RKO (cell line): ENCODE measurements at regions not wholly inside any gene's neighbourhood (a gene's known extent, or its start where the extent isn't known, plus 50 kb on each side); places are given as distances from the start of the nearest gene placed in this dataset.

Source experiments
- DNase-seq: peaks from one replicate; pipeline ENCODE4 v3.0.0-alpha.2; 2016; ENCODE audit warnings: low spot score

DNA sequence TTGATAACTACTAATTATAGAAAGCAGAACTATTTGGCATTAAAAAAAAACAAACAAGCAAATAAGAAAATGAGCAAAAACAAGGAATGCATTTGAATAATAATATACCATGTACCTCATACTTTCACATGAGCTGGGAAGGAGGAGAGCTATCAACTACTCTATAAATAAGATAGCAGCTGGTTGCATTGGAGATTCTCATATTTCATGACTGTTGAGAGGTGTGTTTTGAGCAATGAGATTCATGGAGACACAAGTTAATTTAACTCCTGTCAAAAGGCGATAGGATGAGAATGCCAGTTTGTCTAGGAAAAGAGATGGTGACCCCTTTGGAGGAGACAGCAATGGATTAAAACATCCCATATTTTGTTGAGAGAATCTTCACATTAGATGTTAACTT, 348.8 kb upstream of the SPTLC3 start:
- DNase-seq: no peak

DNA sequence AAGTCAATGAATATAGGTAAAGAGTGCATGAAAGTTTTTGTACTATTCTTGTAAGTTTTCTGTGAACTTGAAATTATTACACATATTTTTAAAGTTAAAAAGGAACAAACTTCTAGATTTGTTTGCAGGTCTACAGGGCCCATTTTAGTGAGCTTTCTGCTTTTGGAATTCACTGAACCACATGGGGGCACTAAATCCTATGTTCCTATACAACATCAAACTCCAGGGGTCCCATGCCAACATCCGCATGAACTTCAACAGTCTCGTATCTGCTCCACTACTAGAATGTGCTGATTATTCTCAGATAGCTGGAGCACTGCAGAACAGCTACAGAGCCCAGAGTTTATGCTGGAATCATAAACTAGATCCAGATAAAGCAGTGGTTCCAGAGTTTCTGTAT, 347.9 kb upstream of the SPTLC3 start:
- DNase-seq: no peak

- DNase-seq: no peak
Observed at GRCh38 chr20:12670301-12670700, 338.5 kb upstream of the SPTLC3 start.

- DNase-seq: no peak
Observed at GRCh38 chr20:12673352-12673751, 335.4 kb upstream of the SPTLC3 start.

- no peak for DNase-seq
Observed at GRCh38 chr20:12677925-12678324, 330.8 kb upstream of the SPTLC3 start.

GRCh38 chr20:12679447-12679846, 329.3 kb upstream of the SPTLC3 start:
- DNase-seq: no peak

DNA sequence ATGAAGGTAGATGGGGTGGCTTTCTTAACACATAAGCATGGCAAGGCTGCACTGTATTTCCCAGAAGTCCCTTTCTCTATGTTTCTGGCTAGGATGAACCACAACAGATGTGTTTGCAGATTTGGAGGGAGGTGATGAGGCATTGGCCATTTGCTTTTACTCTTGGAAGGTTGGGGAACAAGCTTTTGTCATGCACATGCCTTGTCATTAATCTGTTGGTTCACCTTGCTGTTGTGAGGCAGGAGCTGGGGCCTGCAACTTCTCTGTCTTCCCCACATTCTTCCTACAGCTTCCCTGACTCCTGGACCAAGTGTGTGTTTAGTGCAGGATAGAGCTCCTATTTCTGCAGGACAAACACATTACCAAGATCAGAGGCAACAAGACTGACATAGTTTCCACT, 326.2 kb upstream of the SPTLC3 start:
- DNase-seq: no peak

DNA sequence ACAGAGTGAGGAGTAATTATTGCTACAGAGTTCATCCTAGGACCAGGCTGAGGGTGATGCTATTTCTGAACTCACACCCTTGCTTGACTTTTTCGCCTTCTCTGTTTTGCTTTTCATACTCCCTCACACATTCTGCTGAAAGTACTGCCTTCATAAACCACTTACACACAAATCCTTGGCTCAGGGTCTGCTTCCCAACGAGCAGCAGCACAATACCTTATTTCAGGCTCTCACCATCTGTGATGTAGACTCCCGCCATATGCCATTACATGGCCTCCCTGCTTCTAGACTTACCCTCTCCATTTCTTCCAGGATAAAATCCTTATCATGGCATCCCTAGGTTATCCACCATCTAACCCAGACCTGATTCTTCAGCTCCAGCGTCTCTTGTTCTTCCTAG, 321.3 kb upstream of the SPTLC3 start:
- DNase-seq: no peak

DNA sequence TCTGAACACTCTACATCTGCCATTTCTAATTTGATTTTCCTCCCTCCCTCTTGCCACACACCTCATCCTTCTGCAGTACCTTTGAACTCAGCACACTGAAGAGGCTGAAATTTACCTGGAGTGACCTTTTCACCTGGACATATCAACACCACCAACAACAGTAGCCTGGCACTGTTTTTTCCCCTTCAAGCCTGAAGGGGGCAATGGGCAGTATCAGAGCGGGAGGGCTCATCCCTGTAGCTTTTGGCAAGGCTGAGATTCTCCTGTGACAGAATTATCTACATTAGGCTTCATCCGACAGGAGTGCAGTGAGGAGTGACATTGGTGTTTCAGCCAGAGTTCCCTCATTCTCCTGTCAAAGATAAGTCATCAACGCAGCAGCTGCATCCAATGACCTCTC, 312.8 kb upstream of the SPTLC3 start:
- DNase-seq: no peak

DNA sequence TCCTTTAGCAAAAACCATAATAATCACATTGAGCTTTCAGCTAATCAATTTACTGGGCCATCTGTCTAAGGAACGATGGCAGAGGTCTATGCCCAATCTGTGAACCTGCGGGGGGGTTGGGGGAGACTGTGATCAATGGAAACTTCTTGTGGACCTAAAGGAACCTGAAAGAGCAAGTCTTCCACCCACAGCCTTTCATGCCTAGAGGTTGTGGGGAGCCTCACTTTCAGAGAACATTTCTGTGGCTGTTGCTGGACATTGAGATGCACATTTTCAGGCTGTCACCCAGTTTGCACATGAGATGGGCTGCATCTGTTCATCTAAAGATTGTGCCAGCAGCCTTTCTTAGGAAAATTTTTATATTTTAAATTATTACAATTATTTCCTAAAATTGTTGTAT, 310.0 kb upstream of the SPTLC3 start:
- DNase-seq: no peak

- no peak for DNase-seq
Observed at GRCh38 chr20:12699374-12700228, 309.2 kb upstream of the SPTLC3 start.

DNA sequence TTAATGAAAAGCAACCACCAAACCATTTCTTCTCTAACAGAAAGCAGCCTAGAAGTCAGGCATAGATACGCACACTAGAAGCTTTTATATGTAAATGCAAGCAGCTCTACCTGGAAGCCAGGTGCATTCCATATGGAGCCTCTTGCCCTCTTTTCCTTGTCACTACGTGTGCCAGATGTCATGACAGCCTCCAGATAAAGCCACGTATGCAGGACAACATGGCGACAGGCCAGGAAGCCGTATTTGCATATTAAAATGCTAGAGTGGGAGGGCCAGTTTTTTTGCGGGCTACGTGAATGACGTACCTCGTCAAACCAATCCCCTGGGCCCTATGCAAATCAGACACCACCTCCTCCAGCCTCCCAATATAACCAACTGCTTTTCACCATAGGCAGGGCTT, 308.1 kb upstream of the SPTLC3 start:
- no peak for DNase-seq

DNA sequence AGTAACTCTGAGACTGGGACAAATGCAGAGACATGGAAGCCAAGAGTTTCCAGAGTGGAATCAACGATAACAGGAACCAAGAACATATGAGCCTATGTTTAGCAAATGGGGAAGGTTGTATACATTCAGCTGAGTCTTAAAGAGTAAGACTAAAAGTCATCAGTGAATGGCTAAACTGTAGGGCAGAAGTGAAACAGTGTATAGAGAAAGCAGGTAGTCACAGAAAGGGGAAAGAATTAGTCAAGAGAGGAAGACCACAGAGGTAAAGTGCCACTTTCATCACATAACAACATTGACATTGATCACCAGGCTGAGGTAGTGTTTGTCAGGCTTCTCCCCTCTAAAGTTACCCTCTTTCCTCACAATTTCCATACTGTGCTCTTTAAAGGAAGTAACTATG, 306.5 kb upstream of the SPTLC3 start:
- DNase-seq: no peak

GRCh38 chr20:12715371-12715770, 293.4 kb upstream of the SPTLC3 start:
- DNase-seq: no peak

DNA sequence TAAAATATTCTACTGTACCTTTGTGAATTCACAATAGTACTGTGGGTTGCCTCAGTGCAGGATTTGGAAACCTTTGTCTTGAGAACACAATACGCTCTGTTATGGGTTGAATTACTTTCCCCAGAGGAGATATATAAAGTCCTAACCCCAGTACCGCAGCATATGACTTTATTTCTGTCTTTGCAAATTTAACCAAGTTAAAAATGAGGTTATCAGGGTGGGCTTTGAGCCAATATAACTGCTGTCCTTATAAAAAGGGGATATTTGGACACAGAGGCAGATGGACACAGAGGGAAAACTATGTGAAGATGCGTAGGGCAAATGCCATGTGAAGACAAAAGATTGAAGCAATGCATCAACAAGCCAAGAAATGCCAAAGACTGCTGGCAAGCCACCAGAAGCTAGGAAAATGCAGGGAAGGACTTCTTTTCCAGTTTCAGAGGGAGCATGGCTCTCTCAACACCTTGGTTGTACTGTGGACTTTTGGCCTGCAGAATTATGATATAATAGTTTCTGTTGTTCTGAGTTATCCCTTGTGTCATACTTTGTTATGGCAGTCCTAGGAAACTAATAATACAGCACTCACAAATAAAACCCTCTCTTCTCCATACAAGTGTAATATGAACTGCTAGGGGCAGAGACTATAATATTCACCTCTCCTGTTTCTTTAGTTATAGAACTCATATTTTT, 292.6 kb upstream of the SPTLC3 start:
- no peak for DNase-seq

DNA sequence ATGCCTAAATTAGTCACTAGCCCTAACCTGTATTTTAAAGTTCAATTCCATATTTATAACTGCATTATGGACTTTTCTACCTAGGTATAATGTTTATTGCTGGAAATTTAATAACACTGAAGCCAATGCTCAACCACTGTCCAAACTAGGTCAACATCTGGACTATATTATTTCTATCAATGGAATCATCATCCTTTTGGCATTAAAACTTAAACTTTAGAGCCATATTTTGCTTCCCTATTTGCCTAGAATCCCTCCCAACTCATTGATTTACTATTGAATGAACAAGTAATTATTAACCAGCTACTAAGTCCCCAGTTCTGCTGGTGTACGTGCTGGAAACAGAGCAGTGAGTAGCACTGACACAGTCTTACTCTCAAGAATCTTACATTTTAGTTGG, 291.7 kb upstream of the SPTLC3 start:
- DNase-seq: no peak

GRCh38 chr20:12718619-12719018, 290.2 kb upstream of the SPTLC3 start:
- DNase-seq: no peak

DNA sequence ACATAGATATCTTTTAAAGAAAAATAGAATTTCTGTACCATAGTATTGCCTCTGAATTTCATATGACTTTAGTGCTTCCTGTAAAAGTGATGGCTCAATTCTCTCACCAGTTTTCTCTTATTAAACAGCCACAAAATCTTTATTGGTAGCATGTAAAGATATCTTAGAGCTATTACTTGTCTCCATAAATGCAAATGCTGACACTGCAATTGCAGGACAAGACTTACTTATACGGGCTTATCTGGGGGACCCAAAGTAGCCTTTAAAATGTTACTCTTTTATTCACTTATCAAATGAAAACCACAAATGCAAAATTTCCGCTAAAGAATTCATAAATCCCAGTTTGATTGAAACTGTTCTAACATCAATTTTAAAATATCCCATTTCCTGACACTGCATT, 287.1 kb upstream of the SPTLC3 start:
- DNase-seq: no peak

DNA sequence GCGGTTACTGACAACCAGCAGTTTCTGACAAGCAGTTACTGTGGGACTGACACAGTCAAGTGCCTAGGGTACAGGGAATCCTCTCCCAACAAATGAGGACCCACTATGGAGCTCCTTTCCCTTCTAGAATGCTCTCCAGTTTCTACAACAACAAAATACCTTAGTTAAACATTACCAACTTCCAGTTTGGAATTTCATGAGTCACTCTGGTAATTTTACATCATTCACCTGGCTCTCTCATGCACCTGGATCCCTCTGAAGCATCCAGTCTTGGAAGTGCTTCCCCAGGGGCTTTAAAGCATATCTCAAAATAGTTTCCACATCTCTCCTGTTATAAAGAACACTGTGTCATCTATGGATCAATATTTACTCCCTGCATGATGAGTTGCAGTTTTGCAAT, 286.7 kb upstream of the SPTLC3 start:
- DNase-seq: no peak

DNA sequence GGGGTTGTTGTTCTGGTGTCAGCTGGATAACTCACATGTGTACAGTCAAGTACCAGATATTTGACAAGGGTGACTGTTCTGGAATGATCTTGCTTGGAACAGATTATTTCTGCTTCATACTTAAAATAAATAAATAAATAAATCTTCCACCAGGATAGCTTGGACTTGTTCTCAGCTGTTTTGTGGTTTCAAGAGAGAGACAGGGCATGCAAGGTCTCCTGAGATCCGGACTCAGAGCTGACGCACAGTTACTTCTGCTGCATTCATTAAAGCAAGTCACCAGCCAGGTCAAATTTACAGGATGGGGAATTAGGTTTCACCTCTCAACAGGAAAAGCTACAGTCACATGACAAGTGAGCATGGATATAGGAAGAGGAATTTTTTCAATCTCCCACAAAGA, 285.0 kb upstream of the SPTLC3 start:
- no peak for DNase-seq

DNA sequence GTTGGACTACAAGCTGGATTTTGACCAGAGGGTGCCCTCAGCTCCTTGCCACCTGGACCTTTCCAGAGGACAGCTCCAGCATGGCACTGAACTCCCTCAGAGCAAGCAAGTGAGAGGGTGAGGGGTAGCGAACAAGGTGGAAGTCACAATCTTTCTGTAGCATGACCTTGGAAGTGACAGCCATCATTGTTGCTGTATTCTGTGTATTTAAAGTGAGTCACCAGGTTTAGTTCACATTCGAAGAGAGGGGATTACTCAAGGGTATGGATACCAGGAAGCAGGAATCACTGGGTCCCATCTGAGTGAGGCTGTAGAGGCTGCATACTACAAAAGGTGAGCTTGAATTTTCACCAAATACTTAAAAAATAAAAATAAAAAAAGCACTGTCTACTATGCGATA, 280.0 kb upstream of the SPTLC3 start:
- DNase-seq: no peak

DNA sequence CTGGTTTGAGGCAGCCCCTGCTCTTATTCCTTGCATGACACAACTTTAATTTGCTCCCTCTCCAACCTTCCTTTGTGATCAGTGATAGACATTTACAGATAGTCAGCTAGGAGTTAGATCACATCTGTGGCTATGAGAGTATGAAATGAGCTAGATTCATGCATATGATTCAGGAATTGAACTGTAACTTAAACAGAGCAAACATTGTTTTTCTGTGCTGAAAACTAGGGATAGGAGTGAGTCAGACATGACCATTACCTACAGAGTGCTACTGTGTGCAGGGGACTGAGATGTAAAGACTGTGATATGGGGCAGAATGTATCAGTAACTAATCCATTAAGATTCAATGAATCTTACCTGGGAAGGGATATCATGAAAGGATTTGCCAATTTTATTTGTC, 279.4 kb upstream of the SPTLC3 start:
- DNase-seq: no peak

GRCh38 chr20:12733811-12734210, 275.0 kb upstream of the SPTLC3 start:
- no peak for DNase-seq

DNA sequence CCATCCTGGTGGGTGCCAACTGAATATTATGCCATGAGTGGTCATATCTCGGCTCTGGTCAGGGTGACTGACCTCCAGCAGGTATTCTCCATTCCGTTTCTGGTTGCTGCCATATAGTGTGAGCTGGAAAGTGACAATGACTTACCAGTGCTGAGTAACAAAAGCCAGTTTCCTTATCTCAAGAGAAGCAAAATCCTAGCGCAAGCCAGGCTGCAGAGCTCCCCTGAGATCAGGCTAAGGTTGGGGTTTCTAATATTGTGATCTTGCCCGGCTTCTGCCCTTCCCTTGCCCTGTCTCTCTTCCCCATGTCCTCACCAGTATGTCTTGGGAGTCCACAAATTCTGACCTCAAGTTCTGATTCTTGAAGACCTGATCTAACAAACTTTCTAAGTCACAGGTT, 271.3 kb upstream of the SPTLC3 start:
- no peak for DNase-seq
